GM10248 (cell line): ENCODE measurements at regions not wholly inside any gene's neighbourhood (a gene's known extent, or its start where the extent isn't known, plus 50 kb on each side); places are given as distances from the start of the nearest gene placed in this dataset.

ENCODE experiments used
- CTCF ChIA-PET: fragments of 300-600 bp; sonication (Branson Sonifier 250); formaldehyde crosslinking; extraction: SDS; loops from one replicate; lab custom pipeline; 2021; ENCODE audit warnings: antibody characterized with exemption; lab: Yijun Ruan, JAX
- POLR2A ChIA-PET: fragments of 350-650 bp; sonication (Branson Sonifier 250); formaldehyde crosslinking; extraction: SDS; loops from one replicate; lab custom pipeline; 2020; ENCODE audit warnings: antibody characterized with exemption; lab: Yijun Ruan, JAX
- DNase-seq: peaks from one replicate; pipeline ENCODE4 v3.0.0; 2012; ENCODE audit errors: extremely low spot score
- CTCF ChIP-seq: IDR thresholded peaks from 2 replicates; pipeline ENCODE4 v1.5.1; 2012; ENCODE audit warnings: mild to moderate bottlenecking, low read depth; ENCODE audit errors: extremely low read depth, missing control alignments, control extremely low read depth

- DNase-seq: no peak
- TF ChIP-seq CTCF: no peak
- ChIA-PET POLR2A (no interaction called here), CTCF (interaction anchor here (1.1 to 1.3 kb wide), 2 partner anchors 21 to 22 kb away, joined by 3 read pairs; no protein-coding TSS in a partner anchor)
Observed at GRCh38 chr10:61136139-61136538, 192.2 kb upstream of the RHOBTB1 start.

GRCh38 chr10:61135276-61135721, 191.3 kb upstream of the RHOBTB1 start:
- ChIA-PET CTCF (interaction anchor here (1.0 to 1.2 kb wide), 2 partner anchors 14 to 43 kb away, joined by 3 read pairs; no protein-coding TSS in a partner anchor), POLR2A (no interaction called here)
- peak; percentile 14 for DNase-seq
- TF ChIP-seq CTCF: no peak

GRCh38 chr10:61130366-61130765, 186.4 kb upstream of the RHOBTB1 start:
- CTCF ChIA-PET: interaction anchor here (1.0 kb wide), 1 partner anchor 14 kb away, joined by 3 read pairs; no protein-coding TSS in a partner anchor
- no peak for TF ChIP-seq CTCF
- no peak for DNase-seq
- POLR2A ChIA-PET: no interaction called here

GRCh38 chr10:61128196-61128595, 184.2 kb upstream of the RHOBTB1 start:
- no peak for TF ChIP-seq CTCF
- ChIA-PET CTCF (no interaction called here), POLR2A (no interaction called here)
- no peak for DNase-seq

- no peak for DNase-seq
- POLR2A ChIA-PET: no interaction called here
- CTCF ChIA-PET: no interaction called here
- no peak for TF ChIP-seq CTCF
Observed at GRCh38 chr10:61125560-61126170, 181.7 kb upstream of the RHOBTB1 start.

- ChIA-PET CTCF (interaction anchor here (0.9 kb wide), 1 partner anchor 16 kb away, joined by 3 read pairs; no protein-coding TSS in a partner anchor), POLR2A (no interaction called here)
- no peak for TF ChIP-seq CTCF
- no peak for DNase-seq
Observed at GRCh38 chr10:61124756-61125530, 181.0 kb upstream of the RHOBTB1 start.
